GM13976 (cell line): ENCODE measurements at regions not wholly inside any gene's neighbourhood (a gene's known extent, or its start where the extent isn't known, plus 50 kb on each side); places are given as distances from the start of the nearest gene placed in this dataset.

Experiments
- DNase-seq: peaks from one replicate; pipeline ENCODE4 v3.0.0; 2012; ENCODE audit warnings: low spot score
- in situ Hi-C: fragments of 300-500 bp; cut with MboI; formaldehyde crosslinking; loops from one replicate; pipeline ENCODE4 v1.12.0; 2022; ENCODE audit warnings: low sequenced_read_pairs, mixed read lengths, inconsistent platforms; ENCODE audit not compliant: unreplicated experiment
- TF ChIP-seq, protein P1 (sequence below): IDR thresholded peaks from 2 replicates; pipeline ENCODE4 v1.5.1; 2012; ENCODE audit warnings: borderline replicate concordance, mild to moderate bottlenecking; ENCODE audit not compliant: insufficient read depth; ENCODE audit errors: extremely low read depth, missing control alignments, control extremely low read depth

DNA sequence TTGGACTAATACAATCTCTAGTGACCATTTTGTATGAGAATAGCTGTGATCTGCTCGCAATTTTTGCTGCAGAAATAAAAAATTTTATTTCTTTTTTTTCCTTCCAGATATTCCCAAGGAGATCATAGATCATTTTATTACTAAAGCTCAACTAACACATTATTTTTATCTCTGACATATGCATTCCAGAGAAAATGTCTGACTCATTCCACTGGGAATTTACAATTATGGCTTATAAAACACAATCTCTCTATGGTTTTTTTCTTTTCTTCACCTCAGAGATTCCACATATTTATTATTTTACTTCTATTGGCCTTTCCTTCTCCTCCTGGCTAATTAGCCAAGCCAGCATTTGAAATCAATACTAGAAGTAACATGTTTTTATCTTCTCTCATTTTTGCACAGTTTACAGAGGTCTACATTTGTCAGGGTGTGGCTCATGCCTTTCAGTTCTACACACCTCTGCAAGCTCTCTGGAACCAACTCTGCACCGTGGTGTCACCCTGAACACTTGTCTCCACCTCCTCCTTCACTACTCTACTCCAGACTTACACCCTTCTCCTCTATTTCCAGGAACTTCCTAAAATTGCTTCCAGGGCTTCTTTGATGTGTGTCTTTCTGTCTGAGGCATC is 59.8 kb upstream of the GPM6A start:
- in situ Hi-C loops = no loop called here
- no peak for DNase-seq
- TF ChIP-seq, protein P1, sequence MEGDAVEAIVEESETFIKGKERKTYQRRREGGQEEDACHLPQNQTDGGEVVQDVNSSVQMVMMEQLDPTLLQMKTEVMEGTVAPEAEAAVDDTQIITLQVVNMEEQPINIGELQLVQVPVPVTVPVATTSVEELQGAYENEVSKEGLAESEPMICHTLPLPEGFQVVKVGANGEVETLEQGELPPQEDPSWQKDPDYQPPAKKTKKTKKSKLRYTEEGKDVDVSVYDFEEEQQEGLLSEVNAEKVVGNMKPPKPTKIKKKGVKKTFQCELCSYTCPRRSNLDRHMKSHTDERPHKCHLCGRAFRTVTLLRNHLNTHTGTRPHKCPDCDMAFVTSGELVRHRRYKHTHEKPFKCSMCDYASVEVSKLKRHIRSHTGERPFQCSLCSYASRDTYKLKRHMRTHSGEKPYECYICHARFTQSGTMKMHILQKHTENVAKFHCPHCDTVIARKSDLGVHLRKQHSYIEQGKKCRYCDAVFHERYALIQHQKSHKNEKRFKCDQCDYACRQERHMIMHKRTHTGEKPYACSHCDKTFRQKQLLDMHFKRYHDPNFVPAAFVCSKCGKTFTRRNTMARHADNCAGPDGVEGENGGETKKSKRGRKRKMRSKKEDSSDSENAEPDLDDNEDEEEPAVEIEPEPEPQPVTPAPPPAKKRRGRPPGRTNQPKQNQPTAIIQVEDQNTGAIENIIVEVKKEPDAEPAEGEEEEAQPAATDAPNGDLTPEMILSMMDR = no peak

DNA sequence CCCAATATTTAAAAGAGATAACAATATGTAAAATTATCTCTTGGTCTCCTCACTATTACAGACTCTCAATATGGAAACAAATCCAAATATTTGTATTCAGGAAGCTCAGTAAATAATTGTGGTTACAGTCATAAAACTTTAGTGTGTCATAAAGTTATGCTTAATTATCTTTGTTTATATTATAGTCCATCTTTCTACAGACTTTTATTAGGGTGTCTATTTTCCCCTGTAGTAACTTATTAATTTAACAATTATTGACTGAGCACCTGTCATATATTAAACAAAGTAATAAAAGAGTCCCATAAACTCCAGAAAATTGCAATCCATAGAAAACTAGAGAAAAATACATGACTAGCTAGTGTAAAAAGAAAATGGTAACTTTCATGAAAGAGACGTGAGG is 61.6 kb upstream of the GPM6A start:
- DNase-seq = no peak
- TF ChIP-seq, protein P1 = no peak
- in situ Hi-C loops = no loop called here

DNA sequence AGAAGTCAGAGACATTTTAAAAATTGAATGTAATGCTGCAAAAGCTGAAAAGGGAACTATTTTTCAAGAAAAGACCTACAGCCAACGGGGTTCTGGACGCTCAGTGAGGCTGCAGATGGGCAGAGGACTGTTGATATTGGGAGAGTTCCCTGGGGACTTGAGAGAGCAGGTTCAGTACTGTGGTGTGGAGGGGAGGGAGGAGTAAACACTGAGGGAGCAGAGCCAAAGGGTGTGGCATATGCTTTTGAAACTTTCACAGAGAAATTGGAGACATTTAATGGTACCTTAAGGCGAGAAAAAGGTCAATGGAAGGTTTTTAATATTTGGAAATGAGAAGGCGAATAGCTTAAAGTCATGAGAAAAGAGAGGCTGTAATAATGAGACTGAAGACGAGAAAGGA is 62.2 kb upstream of the GPM6A start:
- TF ChIP-seq, protein P1 = no peak
- no peak for DNase-seq
- in situ Hi-C loops = no loop called here

DNA sequence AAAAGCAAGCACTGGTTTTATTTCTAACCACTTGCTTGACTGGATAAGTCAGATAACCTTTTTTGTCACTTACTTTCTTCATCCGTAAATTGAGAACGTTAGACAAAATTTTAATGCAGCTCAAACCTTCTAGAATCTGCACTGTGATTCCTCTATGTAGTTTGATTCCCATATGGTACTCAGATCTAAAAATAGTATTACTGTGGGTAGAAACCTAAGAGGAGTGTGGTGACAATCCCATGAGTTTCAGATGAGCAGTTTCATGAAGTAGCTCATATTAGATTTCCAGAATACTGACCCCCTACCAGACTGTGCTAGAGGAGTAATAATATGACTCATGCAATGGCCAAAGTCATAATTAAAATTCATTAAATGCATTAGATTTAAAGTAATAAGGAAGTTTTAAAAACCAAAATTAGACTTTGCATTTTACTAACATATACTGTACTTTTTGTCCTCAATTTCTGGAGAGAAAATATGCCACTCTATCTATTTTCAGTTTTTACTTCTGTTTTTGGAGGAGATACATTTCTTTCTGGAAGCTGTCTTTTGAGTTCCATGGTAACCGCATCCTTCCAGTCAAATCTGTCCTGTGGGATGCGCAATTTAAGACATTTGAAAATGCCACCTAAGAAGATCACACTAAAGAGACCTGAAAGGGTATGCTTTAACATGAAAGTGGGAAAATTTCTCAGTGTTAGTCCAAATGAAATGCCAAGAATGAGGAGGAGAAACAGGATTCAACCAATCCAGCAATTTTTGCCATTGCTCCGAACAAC is 64.1 kb upstream of the GPM6A start:
- DNase-seq = no peak
- in situ Hi-C loops = no loop called here
- TF ChIP-seq, protein P1 = no peak

DNA sequence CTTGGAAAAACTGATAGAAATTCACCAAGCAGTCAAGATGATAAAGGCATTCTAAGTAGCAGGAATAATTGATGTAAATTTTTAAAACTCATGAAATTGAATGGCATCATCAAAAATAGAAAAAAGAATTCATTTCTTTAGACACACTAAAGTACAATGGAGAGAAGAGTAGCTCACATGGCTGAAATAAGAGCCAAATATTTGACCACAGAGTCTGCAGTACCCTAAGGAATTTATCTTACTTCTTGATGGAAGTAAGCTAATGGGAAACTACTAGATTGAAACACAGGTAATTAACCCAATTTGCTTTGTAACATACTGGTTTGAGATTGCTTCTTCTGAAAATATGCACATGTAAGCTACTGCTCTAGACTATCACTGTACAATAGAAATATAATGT is 70.8 kb upstream of the GPM6A start:
- in situ Hi-C loops = no loop called here
- DNase-seq = no peak
- TF ChIP-seq, protein P1 = no peak

DNA sequence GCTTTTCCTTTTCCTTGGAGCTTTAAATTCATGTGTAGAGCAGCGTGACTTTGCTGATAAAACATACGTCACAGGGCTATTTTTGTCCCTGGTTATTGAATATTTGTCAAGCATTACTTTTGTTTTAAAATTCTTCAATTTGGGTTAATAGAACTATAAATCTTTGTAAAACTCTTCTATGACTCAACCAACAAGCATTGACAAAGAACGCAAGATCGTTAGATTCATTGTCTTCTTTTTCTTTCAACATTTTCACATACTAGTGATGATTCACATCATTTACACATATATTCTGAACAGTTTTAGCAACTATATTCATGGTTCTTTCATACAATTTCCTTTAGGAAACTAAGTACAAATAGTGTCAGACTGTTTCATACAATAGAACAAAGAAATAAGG is 72.0 kb upstream of the GPM6A start:
- in situ Hi-C loops = no loop called here
- DNase-seq = no peak
- TF ChIP-seq, protein P1 = no peak
